Small intestine (tissue), 7 donors: ENCODE measurements at regions not wholly inside any gene's neighbourhood (a gene's known extent, or its start where the extent isn't known, plus 50 kb on each side); places are given as distances from the start of the nearest gene placed in this dataset.
A peak's percentile ranks its signal among the peaks of the same experiment; 100 is the strongest.
"Not testable (repeated sequence)": the region's sequence is repeated elsewhere in the genome, so short reads cannot be mapped to it uniquely, and the experiment has no call there.

ENCODE experiments used
- DNase-seq, 2 donors: peaks; one replicate each; pipeline versions ENCODE4 v3.0.0 to v3.0.0-alpha.2; 2013
- FAIRE-seq: peaks from 2 replicates; lab custom pipeline; 2012; peaks lifted over from hg19 to GRCh38; lab: Jason Lieb, UNC
- H3K27ac ChIP-seq, 3 donors: one replicate each; pipeline ENCODE4 v1.5.1; 2013; ENCODE audit warnings: low read length in 2 of 3, mild to moderate bottlenecking in 2 of 3, control low read depth in 1 of 3, inconsistent platforms in 1 of 3, low read depth in 1 of 3, moderate library complexity in 1 of 3
- H3K27me3 ChIP-seq, 3 donors: one replicate each; pipeline ENCODE4 v1.6.1; 2013; ENCODE audit warnings: low read length in 3 of 3, inconsistent platforms in 1 of 3; ENCODE audit not compliant: control insufficient read depth in 3 of 3, insufficient read depth in 3 of 3
- H3K36me3 ChIP-seq, 3 donors: one replicate each; pipeline ENCODE4 v1.6.1; 2013; ENCODE audit warnings: low read length in 3 of 3, inconsistent platforms in 1 of 3, low read depth in 1 of 3, mild to moderate bottlenecking in 1 of 3, moderate library complexity in 1 of 3; ENCODE audit not compliant: control insufficient read depth in 3 of 3, insufficient read depth in 2 of 3
- H3K4me1 ChIP-seq, 3 donors: one replicate each; pipeline ENCODE4 v1.6.1; 2013; ENCODE audit warnings: low read length in 2 of 3, inconsistent platforms in 1 of 3, low read depth in 1 of 3, mild to moderate bottlenecking in 1 of 3, moderate library complexity in 1 of 3; ENCODE audit not compliant: control insufficient read depth in 3 of 3, insufficient read depth in 2 of 3
- H3K4me3 ChIP-seq, 3 donors: one replicate each; pipeline ENCODE4 v1.5.1; 2013; ENCODE audit warnings: low read length in 3 of 3, control low read depth in 1 of 3, inconsistent platforms in 1 of 3, low read depth in 1 of 3, mild to moderate bottlenecking in 1 of 3, moderate library complexity in 1 of 3
- H3K9me3 ChIP-seq, 2 donors: one replicate each; pipeline ENCODE4 v1.6.1; 2013; ENCODE audit warnings: low read depth in 1 of 2, low read length in 1 of 2; ENCODE audit not compliant: control insufficient read depth in 2 of 2, insufficient read depth in 1 of 2
- WGBS, 3 donors: extraction: QIAGEN DNeasy Blood & Tissue Kit; methylation state at CpG; one replicate each; pipeline ENCODE4 v1.1.7; 2013; 5-methylcytosine and 5-hydroxymethylcytosine counted together
- donor health status: healthy with polysubstance abuse.
- donor health status: control.
- donor health status: control.
- donor health status: Bipolar disorder and iron deficiency.
- donor health status: healthy.

- H3K36me3 ChIP-seq, H3K4me3 ChIP-seq, H3K27me3 ChIP-seq, H3K4me1 ChIP-seq, FAIRE-seq, DNase-seq, H3K27ac ChIP-seq, H3K9me3 ChIP-seq: not testable (repeated sequence)
- WGBS, 3 donors: 80 to 88% (median 87%) methylated on average over 6 of the region's 6 CpGs
These were observed 274.9 kb downstream of the IKZF2 start for GRCh38 chr2:212876556-212876955.

GRCh38 chr2:212875950-212876349, 275.5 kb downstream of the IKZF2 start:
- FAIRE-seq, H3K4me1 ChIP-seq, H3K9me3 ChIP-seq, DNase-seq, H3K4me3 ChIP-seq, H3K27me3 ChIP-seq, H3K27ac ChIP-seq, H3K36me3 ChIP-seq: not testable (repeated sequence)
- WGBS, 3 donors: 63 to 72% (median 66%) methylated on average over 5 of the region's 5 CpGs

- H3K27ac ChIP-seq: no peak overlapping the region
- DNase-seq (no peak), FAIRE-seq (no peak)
- 69 to 86% (median 73%) methylated on average over 2 of the region's 2 CpGs for WGBS, 3 donors
- H3K9me3 ChIP-seq: peaks cover 0 to 8% of the 10 kb centered on the region in 2 donors
- no peaks in the 10 kb centered on the region for H3K36me3 ChIP-seq
- H3K27me3 ChIP-seq: no peaks in the 10 kb centered on the region
- H3K4me1 ChIP-seq: no peaks in the 10 kb centered on the region
- H3K4me3 ChIP-seq: no peak overlapping the region
These were observed 278.2 kb downstream of the IKZF2 start for GRCh38 chr2:212873256-212873655.

GRCh38 chr2:212871597-212871996, 279.8 kb downstream of the IKZF2 start:
- no peaks in the 10 kb centered on the region for H3K4me1 ChIP-seq
- H3K9me3 ChIP-seq: peaks cover 0 to 8% of the 10 kb centered on the region in 2 donors
- no peaks in the 10 kb centered on the region for H3K27me3 ChIP-seq
- no peaks in the 10 kb centered on the region for H3K36me3 ChIP-seq
- FAIRE-seq (no peak), DNase-seq (no peak)
- no peak overlapping the region for H3K27ac ChIP-seq
- no peak overlapping the region for H3K4me3 ChIP-seq

- H3K4me1 ChIP-seq: no peaks in the 10 kb centered on the region
- DNase-seq: no peak
- no peaks in the 10 kb centered on the region for H3K36me3 ChIP-seq
- H3K27me3 ChIP-seq: no peaks in the 10 kb centered on the region
- no peak overlapping the region for H3K27ac ChIP-seq
- 82 to 87% (median 87%) methylated on average over 2 of the region's 2 CpGs for WGBS, 3 donors
- FAIRE-seq: no peak
- no peak overlapping the region for H3K4me3 ChIP-seq
- peaks cover 0 to 17% of the 10 kb centered on the region in 2 donors for H3K9me3 ChIP-seq
These were observed 287.2 kb downstream of the IKZF2 start for GRCh38 chr2:212864186-212864585.

GRCh38 chr2:212863185-212863588, 288.2 kb downstream of the IKZF2 start:
- Histone ChIP-seq H3K36me3 (no peaks in the 10 kb centered on the region), H3K27me3 (no peaks in the 10 kb centered on the region), H3K27ac (no peak overlapping the region), H3K4me1 (no peaks in the 10 kb centered on the region), H3K4me3 (no peak overlapping the region), H3K9me3 (peaks cover 0 to 20% of the 10 kb centered on the region in 2 donors)
- 46 to 56% (median 54%) methylated on average over 5 of the region's 5 CpGs for WGBS, 3 donors
- DNase-seq (peak; percentile 17 to 25), FAIRE-seq (no peak)

- no peak for DNase-seq
- 41 to 63% (median 52%) methylated on average over 1 of the region's 1 CpG for WGBS, 3 donors
- no peak overlapping the region for H3K27ac ChIP-seq
- no peaks in the 10 kb centered on the region for H3K36me3 ChIP-seq
- H3K27me3 ChIP-seq: no peaks in the 10 kb centered on the region
- no peaks in the 10 kb centered on the region for H3K4me1 ChIP-seq
- no peak overlapping the region for H3K4me3 ChIP-seq
- H3K9me3 ChIP-seq: peaks cover 0 to 11% of the 10 kb centered on the region in 2 donors
- no peak for FAIRE-seq
These were observed 292.9 kb downstream of the IKZF2 start for GRCh38 chr2:212858496-212858895.

GRCh38 chr2:212854771-212855170, 296.6 kb downstream of the IKZF2 start:
- DNase-seq (no peak), FAIRE-seq (no peak)
- peaks cover 0 to 6% of the 10 kb centered on the region in 2 donors for H3K9me3 ChIP-seq
- H3K4me1 ChIP-seq: no peaks in the 10 kb centered on the region
- no peaks in the 10 kb centered on the region for H3K27me3 ChIP-seq
- H3K4me3 ChIP-seq: no peak overlapping the region
- no peaks in the 10 kb centered on the region for H3K36me3 ChIP-seq
- WGBS, 3 donors: 50 to 65% (median 64%) methylated on average over 4 of the region's 4 CpGs
- H3K27ac ChIP-seq: no peak overlapping the region

- no peak for DNase-seq
- Histone ChIP-seq H3K9me3 (peaks cover 0 to 6% of the 10 kb centered on the region in 2 donors), H3K36me3 (no peaks in the 10 kb centered on the region), H3K4me1 (no peaks in the 10 kb centered on the region), H3K4me3 (no peak overlapping the region), H3K27me3 (no peaks in the 10 kb centered on the region), H3K27ac (no peak overlapping the region)
- FAIRE-seq: no peak
These were observed 297.3 kb downstream of the IKZF2 start for GRCh38 chr2:212854116-212854515.
